Astrocyte (in vitro differentiated cells and primary cell): ENCODE measurements at regions not wholly inside any gene's neighbourhood (a gene's known extent, or its start where the extent isn't known, plus 50 kb on each side); places are given as distances from the start of the nearest gene placed in this dataset.

Source experiments
- DNase-seq: peaks from one replicate; pipeline ENCODE4 v3.0.0-alpha.2; 2010; ENCODE audit warnings: low read depth
- FAIRE-seq: peaks from 2 replicates; lab custom pipeline; 2011; peaks lifted over from hg19 to GRCh38; lab: Jason Lieb, UNC
- H2AFZ ChIP-seq: 2 replicates; pipeline ENCODE4 v1.6.0; 2012; ENCODE audit warnings: low read depth, low read length, inconsistent platforms
- H3K27ac ChIP-seq: 2 replicates; pipeline ENCODE4 v1.5.1; 2011; ENCODE audit warnings: low read depth, low read length, inconsistent platforms
- H3K27me3 ChIP-seq: 2 replicates; pipeline ENCODE4 v1.6.0; 2011; ENCODE audit warnings: low read length, inconsistent platforms; ENCODE audit not compliant: insufficient read depth
- H3K36me3 ChIP-seq: 2 replicates; pipeline ENCODE4 v1.5.1; 2011; ENCODE audit warnings: low read length, inconsistent platforms; ENCODE audit not compliant: insufficient read depth
- H3K4me1 ChIP-seq: 2 replicates; pipeline ENCODE4 v1.5.1; 2011; ENCODE audit warnings: low read length, inconsistent platforms; ENCODE audit not compliant: insufficient read depth
- H3K4me2 ChIP-seq: 2 replicates; pipeline ENCODE4 v1.6.0; 2012; ENCODE audit warnings: low read length, inconsistent platforms
- H3K4me3 ChIP-seq: 2 replicates; pipeline ENCODE4 v1.5.1; 2011; ENCODE audit warnings: low read depth, mild to moderate bottlenecking, low read length, inconsistent platforms; ENCODE audit not compliant: insufficient read depth
- H3K79me2 ChIP-seq: 2 replicates; pipeline ENCODE4 v1.6.0; 2012; ENCODE audit warnings: mild to moderate bottlenecking, low read length, inconsistent platforms; ENCODE audit not compliant: insufficient read depth
- H3K9ac ChIP-seq: 2 replicates; pipeline ENCODE4 v1.6.0; 2012; ENCODE audit warnings: mild to moderate bottlenecking, low read length, inconsistent platforms
- H3K9me3 ChIP-seq: 2 replicates; pipeline ENCODE4 v1.5.1; 2012; ENCODE audit warnings: low read depth, mild to moderate bottlenecking, low read length, inconsistent platforms; ENCODE audit not compliant: insufficient read depth
- H4K20me1 ChIP-seq: 2 replicates; pipeline ENCODE4 v1.6.0; 2012; ENCODE audit warnings: low read length, inconsistent platforms; ENCODE audit not compliant: insufficient read depth
- H3K27ac Mint-ChIP-seq: one replicate; pipeline ENCODE4 v1.8.0; 2021; ENCODE audit warnings: mild to moderate bottlenecking, mixed read lengths; ENCODE audit not compliant: unreplicated experiment
- H3K27me3 Mint-ChIP-seq: one replicate; pipeline ENCODE4 v1.8.0; 2021; ENCODE audit warnings: low read depth, mixed read lengths; ENCODE audit not compliant: unreplicated experiment
- H3K36me3 Mint-ChIP-seq: one replicate; pipeline ENCODE4 v1.8.0; 2021; ENCODE audit warnings: low read depth, mixed read lengths; ENCODE audit not compliant: unreplicated experiment
- H3K4me1 Mint-ChIP-seq: one replicate; pipeline ENCODE4 v1.8.0; 2021; ENCODE audit warnings: low read depth, mixed read lengths; ENCODE audit not compliant: unreplicated experiment
- H3K4me3 Mint-ChIP-seq: one replicate; pipeline ENCODE4 v1.8.0; 2021; ENCODE audit warnings: mild to moderate bottlenecking, moderate library complexity, mixed read lengths; ENCODE audit not compliant: unreplicated experiment
- H3K9me3 Mint-ChIP-seq: one replicate; pipeline ENCODE4 v1.8.0; 2021; ENCODE audit warnings: mild to moderate bottlenecking, mixed read lengths; ENCODE audit not compliant: unreplicated experiment
- CTCF ChIP-seq: IDR thresholded peaks from 2 replicates; pipeline ENCODE4 v1.5.1; 2011; ENCODE audit warnings: low read depth, mild to moderate bottlenecking, inconsistent platforms, low read length, moderate library complexity; ENCODE audit not compliant: insufficient read depth
- EZH2 ChIP-seq: IDR thresholded peaks from 2 replicates; pipeline ENCODE4 v1.6.1; 2012; ENCODE audit warnings: mild to moderate bottlenecking, low read length, inconsistent platforms; ENCODE audit not compliant: insufficient read depth

DNA sequence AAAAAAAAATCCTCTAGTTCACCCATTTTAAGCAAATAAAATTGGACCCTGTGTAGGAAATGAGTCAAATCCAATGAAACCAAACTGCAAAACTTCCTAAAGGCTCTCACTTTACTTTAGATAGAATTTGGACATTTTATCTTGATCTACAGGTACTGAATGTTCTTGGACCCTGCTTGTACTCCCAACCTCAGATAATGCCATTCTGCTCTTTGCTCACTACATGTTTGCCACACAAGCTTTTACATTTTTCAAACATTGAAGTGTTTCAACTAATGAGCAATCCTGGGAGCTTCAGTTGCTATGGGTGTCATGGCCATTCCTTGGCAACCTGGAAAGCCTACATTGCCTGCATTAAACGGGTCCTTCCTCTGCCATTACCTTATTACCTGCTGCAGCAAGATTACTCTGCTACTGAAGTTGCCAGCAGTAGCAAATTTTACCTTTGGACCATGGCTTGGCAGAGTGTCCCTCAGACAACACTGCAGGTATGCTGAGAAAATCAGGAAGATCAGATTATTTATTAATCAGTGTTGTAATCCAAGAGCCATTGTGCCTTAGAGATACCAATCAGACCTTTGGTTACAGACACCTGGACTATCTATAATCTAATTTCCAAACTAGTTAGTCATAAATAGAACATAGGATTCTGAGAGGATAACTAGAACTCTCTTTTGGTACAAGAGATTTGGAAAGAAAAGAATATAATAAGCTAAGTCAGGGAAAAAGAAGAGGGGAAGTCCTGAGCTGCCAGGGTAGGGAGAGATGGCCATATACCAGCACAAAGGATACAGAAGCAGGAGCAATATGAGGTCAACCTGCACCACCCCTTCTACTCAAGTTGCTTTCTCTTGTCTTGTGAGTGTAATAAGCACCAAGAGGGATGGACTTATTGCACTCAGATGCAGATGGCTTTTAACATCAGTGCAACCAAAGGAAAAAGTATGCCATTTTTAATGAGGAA, 293.3 kb upstream of the TFPI start:
- no peak overlapping the region for H3K9ac ChIP-seq
- no peaks in the 10 kb centered on the region for H4K20me1 ChIP-seq
- no peak overlapping the region for H3K27ac ChIP-seq
- no peaks in the 10 kb centered on the region for H3K79me2 ChIP-seq
- no peaks in the 10 kb centered on the region for H3K9me3 ChIP-seq
- TF ChIP-seq CTCF = no peak
- no peak for TF ChIP-seq EZH2
- Mint-ChIP-seq H3K9me3 (no peaks in the 10 kb centered on the region), H3K4me1 (no peaks in the 10 kb centered on the region), H3K27ac (no peak overlapping the region), H3K27me3 (no peaks in the 10 kb centered on the region), H3K4me3 (no peak overlapping the region), H3K36me3 (no peaks in the 10 kb centered on the region)
- H3K4me3 ChIP-seq = no peak overlapping the region
- H3K27me3 ChIP-seq = no peaks in the 10 kb centered on the region
- H3K4me1 ChIP-seq = no peaks in the 10 kb centered on the region
- no peak overlapping the region for H3K4me2 ChIP-seq
- DNase-seq (no peak), FAIRE-seq (no peak)
- no peaks in the 10 kb centered on the region for H3K36me3 ChIP-seq
- H2AFZ ChIP-seq = no peak overlapping the region

- Histone ChIP-seq H3K79me2 (no peaks in the 10 kb centered on the region), H3K9me3 (no peaks in the 10 kb centered on the region), H3K4me1 (no peaks in the 10 kb centered on the region), H3K27ac (no peak overlapping the region), H3K27me3 (no peaks in the 10 kb centered on the region), H3K36me3 (no peaks in the 10 kb centered on the region), H3K9ac (no peak overlapping the region), H2AFZ (no peak overlapping the region), H3K4me2 (no peak overlapping the region), H4K20me1 (no peaks in the 10 kb centered on the region), H3K4me3 (no peak overlapping the region)
- TF ChIP-seq EZH2 = no peak
- TF ChIP-seq CTCF = no peak
- Mint-ChIP-seq H3K27me3 (no peaks in the 10 kb centered on the region), H3K27ac (peak overlapping the region; percentile 26), H3K4me3 (no peak overlapping the region), H3K9me3 (no peaks in the 10 kb centered on the region), H3K4me1 (no peaks in the 10 kb centered on the region), H3K36me3 (no peaks in the 10 kb centered on the region)
- no peak for DNase-seq
- no peak for FAIRE-seq
Measured at GRCh38 chr2:187851955-187852561, 297.8 kb upstream of the TFPI start.

- TF ChIP-seq CTCF = no peak
- TF ChIP-seq EZH2 = no peak
- H3K4me3 ChIP-seq = no peak overlapping the region
- Mint-ChIP-seq H3K4me1 (no peaks in the 10 kb centered on the region), H3K27ac (no peak overlapping the region), H3K9me3 (no peaks in the 10 kb centered on the region), H3K4me3 (no peak overlapping the region), H3K27me3 (no peaks in the 10 kb centered on the region), H3K36me3 (no peaks in the 10 kb centered on the region)
- no peaks in the 10 kb centered on the region for H4K20me1 ChIP-seq
- no peaks in the 10 kb centered on the region for H3K36me3 ChIP-seq
- H3K4me1 ChIP-seq = no peaks in the 10 kb centered on the region
- no peaks in the 10 kb centered on the region for H3K79me2 ChIP-seq
- no peaks in the 10 kb centered on the region for H3K27me3 ChIP-seq
- FAIRE-seq (no peak), DNase-seq (no peak)
- no peaks in the 10 kb centered on the region for H3K9me3 ChIP-seq
- no peak overlapping the region for H3K4me2 ChIP-seq
- no peak overlapping the region for H3K9ac ChIP-seq
- no peak overlapping the region for H2AFZ ChIP-seq
- H3K27ac ChIP-seq = no peak overlapping the region
Measured at GRCh38 chr2:187853381-187853791, 299.2 kb upstream of the TFPI start.
